Islet precursor cell (in vitro differentiated cells): ENCODE measurements at regions not wholly inside any gene's neighbourhood (a gene's known extent, or its start where the extent isn't known, plus 50 kb on each side); places are given as distances from the start of the nearest gene placed in this dataset.
A peak's percentile ranks its signal among the peaks of the same experiment; 100 is the strongest.

Source experiments
- DNase-seq: peaks from one replicate; pipeline ENCODE4 v3.0.0-alpha.2; 2018

DNA sequence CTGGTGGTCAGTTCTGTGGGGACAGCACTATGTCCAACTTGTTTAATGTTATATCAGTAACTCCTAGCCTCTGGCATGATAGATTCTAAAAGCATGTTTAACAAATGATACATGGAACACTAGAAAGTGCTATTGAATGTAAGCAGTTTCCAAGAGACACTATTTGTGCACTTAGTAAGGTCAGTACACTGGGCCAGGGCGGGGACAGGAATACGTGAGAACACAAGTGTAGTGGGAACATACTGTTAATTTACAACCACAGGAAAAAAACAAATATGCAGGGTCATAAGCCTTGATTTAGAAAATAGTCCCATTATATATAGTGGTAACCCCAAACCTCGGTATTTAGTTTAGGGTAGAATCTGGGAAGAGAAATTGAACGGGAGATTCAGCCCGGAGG is 88.9 kb upstream of the SLC38A2 start:
- no peak for DNase-seq

DNA sequence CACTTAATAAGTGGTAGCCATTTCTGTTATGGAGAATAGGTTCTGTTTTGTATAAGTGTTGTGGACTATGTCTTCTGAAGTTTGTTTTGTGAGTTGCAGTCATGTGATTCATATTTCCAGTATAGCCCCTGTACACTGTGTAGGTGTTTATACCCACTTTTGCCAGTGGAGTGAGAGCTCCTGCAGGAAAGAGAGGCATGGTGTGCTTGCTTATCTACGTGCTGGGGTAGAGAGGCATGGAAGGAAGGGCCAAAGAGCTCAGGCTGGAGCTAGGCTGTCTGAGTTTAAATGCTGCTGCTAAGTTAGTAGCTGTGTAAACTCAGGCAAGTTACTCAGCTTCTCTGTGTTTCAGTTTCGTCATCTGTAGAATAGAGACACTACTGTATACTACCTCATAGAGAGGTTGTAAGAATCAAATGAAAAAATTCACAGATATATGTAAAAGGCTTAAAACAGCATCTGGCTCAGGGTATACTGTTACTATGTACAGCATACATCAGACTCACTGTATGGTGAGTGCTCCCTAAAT is 88.2 kb upstream of the SLC38A2 start:
- DNase-seq: no peak

DNA sequence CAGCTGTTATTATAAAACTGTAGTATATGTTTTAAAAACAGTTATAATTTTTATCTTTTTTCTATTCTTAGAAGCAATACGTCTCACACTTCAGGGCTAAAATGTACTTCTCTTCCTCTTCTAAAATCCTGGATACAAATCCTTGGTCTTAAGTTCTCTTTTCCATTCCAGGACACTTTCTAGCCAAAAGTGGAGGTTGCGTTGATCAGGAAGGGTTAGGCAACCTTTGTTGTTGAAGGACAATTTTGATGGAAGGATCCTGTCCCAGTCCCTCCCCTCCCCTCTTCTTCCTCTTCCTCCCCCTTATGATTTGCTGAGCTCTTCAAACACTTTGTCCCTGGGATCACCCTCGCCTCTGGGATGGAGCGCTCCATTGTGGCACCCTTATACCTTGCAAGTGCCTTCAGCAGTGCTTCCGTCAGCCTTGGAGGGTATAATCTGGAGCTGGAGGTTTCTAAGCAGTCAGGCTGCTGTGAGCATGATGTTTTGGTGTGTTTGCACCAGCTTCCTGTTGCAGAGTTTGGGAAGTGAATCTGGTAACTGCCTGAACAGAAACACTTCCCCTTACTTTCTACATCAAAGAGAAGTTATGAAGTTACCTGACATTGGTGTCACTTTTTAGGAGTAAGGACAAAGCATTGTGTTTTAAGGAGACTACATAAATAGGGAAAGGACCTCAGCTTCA is 87.4 kb upstream of the SLC38A2 start:
- DNase-seq: no peak

DNA sequence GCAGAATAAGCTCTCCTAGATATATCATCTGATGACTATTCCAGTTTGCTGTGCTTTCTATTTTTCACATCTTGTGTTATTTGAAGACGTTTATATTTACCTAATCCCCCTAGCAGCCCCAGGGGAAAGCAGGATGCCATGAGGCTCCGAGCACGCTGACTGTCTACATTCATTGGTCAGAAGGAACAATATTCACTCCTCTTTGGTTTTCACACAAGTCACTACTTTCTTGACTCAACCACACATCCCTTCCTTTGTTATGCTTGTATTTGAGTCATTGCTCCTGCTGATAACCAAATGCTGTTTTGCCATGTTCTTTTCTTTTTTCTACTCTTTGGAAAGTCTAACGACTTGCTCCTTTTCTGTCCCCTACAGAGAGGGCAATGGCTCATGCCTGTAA is 86.5 kb upstream of the SLC38A2 start:
- no peak for DNase-seq

DNA sequence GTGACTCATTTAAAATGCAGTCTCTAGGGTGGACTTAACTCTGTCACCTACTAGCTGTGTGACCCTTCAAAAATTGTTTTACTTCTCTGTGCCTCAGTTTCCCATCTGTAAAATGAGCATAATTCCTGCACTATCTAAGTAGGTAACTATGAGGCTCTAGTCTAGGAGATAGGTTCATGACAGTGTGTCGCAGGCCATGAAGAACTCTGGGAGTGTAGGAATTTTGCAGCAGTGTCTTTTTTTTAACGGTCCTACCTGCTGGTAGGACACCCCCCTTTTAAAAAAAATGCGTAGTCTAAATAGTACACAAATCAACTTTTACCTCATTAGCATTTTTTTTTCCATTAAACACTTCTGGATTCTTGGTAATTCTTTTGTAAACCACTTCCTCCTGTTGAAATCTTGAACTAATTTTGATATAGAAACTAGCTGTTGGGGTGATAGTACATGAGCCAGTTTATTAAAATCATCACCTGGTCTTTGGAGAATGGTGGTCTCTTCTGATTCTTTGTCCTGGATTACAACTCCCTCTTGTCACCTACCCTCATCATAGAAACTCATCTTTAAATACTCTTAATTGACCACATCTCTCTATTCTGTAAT is 86.0 kb upstream of the SLC38A2 start:
- no peak for DNase-seq

DNA sequence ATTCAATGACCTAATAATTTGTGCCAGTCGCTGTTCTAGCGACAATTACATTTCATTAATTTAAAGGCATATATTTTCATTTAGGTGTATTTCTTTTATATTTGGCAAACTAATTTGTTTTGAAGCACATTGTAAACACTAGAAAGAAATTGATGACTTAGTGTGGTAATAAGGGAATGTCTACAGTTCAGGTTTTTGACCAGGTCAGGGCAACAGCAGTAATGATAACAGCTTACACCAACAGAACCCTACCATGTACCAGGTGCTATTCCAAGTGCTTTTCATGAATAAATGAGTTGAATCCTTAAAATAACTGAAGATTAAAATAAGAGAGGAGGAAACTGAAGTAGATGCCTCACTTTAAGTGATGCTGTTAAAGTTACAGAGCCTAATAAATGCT is 85.4 kb upstream of the SLC38A2 start:
- DNase-seq: no peak

DNA sequence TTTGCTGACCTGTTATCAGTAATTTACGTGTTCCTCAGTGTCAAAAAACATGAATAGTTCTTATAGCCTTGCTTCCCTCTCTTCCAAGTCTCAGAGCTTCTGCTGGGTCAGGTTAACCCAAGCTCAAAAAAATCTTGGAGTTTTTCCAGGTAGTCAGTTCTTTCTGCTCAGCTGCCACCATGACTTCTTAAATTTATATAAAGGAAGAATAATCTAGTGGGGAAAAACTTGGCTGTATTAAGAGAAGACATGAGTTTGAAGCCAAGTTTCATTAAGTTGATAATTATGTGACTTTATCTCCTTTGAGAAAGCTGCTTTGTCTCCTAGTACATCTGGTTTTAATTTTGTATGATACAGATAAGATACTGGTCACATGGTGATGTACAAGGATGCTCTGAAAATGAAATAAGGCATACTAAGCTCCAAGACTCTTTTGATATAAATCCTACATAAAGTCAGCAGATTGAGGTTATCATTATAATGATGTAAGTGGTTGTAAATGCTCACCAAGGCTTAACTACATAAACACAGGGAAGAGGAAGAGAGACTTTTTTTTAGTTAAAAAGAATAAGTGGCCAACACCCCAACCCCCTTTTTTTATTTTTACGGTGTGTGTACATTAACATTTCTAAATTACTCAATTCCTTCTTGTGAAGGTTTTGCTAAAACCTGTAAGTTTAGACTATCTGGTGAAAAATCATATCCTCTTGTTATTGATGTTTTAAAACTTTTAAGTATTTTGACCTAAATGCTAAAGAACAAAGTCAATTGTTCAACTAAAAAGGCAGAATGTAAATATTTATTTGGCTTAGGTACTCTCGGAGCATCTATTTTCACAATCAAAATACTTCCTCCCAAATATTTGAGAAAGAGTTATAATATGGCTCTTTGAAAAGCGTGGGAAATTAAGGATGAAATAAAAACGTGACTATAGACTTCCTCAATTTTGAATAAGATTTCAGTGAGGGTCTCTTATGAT is 84.1 kb upstream of the SLC38A2 start:
- no peak for DNase-seq

DNA sequence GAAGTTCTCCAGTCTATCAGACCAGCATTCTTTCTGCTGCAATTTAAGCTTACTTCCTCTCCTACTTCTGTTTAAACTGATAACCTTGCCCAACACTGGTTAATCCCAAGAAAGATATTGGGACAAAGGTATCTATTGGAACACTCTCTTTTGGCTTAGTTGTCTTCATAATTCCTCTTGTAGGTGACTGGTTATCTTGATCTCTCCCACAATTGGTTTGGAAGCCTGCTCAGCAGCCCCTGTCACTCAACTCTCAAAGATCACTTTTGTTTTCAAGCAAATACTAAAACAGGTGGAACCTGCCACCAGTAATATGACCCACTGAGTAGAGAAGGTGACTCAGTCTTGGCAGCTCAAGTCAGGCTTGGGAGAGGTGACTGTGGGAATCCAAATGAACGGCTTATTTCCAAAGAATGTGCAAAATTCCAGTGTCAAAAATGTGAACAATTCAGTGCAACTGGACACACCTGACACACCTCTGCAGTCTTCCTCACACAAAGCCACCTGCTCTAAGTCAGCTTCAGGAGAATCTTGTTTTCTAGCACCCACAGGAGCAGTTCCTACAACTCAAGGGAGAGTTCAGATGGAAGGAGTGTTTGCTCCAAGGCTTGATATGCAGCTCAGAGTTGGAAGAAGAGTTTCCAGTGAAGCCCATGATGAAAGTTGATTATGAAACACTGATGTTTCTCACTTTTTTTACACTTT is 83.2 kb upstream of the SLC38A2 start:
- DNase-seq: peak; percentile 76

DNA sequence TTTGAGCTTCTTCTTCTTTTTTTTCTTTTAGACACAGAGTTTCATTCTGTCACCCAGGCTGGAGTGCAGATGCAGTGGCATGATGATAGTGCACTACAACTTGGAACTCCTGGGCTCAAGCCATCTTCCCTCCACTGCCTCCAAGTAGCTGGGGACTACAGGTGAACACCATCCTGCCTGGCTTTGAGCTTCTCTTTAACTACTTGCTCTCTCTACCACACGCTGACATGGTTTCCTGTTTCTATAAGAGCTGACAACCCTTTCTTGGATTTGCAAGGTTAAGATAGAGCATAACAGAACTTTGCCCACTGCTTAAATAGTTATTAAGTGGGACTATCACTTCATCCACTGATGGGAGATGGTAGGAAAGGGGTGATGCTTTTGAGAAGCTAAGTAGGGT is 82.4 kb upstream of the SLC38A2 start:
- DNase-seq: no peak

DNA sequence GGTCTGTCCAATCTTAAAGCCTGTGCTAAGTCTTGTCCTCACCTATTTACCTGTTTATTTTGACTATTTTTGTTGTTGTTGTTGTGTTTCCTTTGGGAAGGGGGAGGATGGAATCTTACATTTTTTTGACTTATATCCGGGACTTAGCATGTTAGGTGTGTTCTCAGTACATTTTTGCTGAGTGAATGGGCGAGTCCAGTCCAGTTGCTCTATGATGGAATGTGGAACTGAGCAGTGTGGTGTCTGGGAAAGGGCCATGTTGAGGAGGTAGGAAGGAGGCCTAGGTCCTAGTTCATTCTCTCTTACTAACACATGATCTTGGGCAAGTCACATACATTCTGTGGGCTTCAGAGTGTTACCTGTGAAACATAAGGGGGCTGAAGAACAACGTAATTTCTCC is 80.9 kb upstream of the SLC38A2 start:
- DNase-seq: no peak

DNA sequence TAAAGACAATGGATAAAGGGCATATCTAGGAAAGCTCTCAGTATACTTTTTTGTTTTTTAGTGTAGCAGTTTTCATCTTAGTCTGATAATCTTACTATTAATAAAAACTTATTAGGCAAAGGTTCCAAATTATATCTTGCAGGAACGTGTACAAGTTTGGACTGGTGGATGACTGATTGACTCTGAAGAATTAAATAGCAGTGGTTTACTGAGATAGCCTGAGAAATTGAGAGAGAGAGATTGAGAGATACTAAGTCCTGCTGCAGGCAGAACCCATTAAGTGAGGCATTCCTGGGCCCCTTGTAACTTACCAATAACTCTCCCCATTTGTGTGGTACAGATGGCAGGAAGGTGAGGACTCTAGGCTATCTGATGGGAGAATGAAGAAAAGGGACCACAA is 80.2 kb upstream of the SLC38A2 start:
- no peak for DNase-seq

DNA sequence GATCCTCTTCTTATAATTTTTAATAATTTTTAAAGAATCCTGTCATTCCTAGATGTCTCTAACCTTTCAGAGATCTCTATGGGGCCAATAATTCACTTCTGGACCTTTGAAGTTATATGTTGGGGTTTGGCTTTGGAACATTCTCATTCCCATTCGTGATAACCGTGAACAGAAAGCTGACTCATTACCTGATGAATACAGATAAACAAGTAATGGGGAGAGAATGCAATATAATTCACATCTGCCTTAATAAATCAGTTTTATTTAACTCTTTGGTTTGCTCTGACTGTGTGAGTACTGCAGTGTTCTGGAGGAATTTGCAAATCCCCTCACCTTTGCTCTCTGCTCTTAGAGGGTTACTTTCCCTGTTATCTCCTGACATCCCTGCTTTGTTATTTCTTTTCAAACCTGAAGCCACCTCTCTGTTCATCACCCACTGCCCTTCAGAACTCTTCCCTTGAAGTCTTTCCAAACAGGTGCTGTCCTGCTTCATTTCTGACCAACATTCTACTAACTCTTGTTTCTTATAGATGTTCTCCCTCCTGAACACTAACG is 79.6 kb upstream of the SLC38A2 start:
- no peak for DNase-seq

DNA sequence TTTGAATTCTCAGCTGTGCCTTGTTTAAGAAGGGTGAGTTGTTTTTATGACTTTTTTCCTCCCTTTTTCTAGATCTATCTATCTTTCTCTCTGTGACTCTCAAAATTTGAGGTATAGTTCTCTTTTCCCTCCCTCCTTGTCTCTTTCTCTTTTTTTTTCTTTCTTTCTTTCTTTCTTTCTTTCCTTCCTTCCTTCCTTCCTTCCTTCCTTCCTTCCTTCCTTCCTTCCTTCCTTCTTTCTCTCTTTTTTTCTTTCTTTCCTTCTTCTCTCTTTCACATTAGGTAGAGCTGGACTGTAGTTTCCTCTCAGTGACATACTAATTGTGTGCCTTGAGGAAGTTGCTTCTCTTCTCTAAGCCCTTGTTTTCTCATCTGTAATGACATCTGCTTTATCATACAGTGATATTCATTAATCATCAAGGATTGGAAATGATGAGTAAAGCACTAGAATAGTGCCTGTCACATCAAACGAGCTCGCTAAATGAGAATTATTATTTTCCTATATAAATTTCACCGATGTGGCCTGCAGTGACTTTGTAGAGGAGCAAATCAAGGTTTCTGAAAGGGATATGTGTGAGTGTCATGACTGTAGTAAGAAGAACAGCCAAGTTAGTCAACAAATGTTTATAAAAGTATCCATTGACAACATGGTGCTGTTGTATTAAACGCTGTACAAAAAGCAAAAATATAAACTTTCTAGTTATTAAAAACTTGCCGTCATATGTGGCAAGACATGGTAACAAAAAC is 78.9 kb upstream of the SLC38A2 start:
- DNase-seq: no peak

DNA sequence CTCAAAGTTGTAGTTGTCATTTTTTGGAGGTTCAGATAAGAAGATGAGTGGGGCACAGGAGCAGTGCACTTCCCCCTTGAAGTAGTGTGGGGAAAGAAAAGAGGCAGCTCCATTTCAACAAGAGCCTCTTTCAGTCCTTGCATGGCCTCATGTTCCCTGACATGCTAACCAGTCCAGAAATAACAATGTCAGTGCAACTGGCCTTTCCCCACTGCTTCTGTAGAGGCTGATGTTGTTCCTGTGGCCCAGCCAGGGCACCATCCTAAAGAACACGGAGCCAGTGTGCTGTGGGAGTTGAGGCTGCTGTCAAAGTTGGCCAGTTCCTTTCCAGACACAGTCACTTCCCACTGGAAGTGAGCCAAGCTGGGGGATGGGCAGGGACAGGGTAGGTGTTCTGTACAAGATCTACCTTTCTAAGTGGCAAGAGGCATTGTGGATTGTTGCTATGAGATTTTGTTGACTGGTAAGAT is 77.7 kb upstream of the SLC38A2 start:
- DNase-seq: peak; percentile 56

DNA sequence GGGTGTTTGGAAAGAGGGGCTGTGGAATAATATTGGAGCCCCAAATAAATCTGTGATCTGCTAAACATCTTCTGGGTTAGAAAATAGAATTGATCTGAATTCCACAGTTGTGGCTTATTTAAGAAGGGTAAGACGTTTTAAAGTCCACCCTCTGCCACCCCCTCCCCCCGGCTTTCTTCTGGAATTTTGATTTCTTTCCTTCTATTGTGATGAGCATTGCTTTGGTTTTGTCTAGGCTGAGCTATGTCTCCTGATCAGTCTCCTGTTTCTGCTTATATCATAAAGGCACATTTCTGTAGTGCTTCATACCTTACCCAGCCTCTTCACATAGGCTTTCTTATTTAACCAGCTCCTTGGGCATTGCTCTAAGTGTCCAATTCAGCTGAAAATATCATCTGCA is 77.3 kb upstream of the SLC38A2 start:
- no peak for DNase-seq

DNA sequence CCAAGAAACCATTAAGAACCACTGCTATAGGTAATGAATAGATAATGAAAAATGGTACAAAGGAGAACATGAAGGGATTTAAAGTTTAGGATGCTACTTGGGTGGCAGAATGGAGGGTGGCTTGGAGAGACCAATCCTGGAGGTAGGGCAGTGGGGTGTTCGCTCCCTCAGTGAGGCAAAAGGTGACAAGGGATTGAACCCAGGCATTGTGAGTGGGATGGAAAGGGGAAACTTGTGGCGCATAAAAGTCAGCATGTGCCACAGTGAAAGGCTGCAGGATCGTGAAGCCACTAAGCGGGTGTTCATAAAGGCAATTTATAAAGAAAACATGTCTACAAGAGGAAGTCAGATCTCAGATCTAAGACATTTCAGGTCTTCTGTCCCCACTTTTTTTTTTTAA is 76.7 kb upstream of the SLC38A2 start:
- DNase-seq: no peak

DNA sequence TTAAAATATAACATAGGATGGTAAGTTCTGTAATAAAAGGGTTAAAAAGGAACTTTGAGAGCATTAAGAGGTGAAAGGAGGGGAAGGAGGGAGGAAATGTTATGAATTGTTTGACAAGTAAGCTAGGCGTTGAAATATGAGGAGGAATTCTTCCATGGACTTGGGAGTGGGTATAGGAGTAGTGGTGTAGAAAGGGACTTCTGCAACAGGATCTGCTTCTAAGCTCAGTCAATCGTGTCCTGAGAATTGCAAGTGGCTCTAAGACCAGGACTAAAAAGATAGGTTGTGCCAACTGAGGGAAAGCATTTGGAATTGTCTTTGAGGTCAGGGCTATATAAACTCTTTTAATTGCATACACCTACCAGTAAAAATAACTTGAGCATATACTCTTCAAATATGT is 74.1 kb upstream of the SLC38A2 start:
- DNase-seq: no peak

DNA sequence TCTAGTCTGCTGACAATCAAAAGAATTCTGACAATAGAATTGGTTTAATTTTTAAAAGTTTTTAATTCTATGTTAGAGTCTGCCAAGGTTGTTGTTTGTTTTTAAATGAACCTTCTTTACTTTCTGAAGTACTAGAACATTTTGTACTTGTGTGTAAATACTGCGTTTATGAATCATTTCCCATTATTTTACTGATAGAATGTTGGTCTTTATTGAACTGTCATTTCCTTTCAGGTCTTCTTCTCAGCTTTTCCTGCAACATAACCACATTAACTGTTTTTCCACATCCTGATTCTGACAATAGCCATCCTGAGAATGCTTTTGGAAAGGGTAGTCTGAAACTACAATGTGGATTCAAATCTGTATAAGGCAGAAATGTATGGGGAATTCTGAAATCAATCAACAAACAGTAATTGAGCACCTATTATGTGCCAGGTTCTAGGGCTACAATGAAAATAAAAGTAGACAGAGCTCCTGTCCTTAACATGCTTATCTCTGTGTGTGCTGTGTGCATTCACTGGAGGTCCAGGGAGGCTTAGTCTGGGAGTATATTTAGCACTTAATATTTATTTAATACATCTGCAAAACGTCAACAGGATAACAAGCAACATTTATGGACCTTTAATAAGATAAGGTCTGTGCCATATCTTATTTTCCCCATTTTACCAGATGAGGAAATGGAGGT is 73.1 kb upstream of the SLC38A2 start:
- DNase-seq: no peak

DNA sequence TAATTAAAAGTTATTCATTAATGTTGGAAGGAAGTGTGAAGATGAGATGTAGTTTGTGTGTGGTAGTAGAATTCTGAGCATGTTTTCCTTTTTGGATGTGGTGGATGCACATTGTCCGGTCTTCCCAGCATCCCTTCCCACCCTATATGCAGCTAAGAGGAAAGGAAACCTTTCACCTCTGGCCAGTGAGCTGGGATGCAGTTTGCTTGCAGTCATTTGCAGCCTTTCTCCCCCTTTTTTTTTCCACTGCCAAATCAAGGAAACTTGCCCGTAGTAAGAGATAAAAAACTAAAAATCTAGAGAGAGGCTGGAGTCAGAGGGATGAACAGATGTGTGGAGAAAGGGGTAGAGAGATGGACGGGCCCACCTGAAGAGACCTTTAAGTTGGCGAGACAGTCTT is 72.5 kb upstream of the SLC38A2 start:
- DNase-seq: no peak

DNA sequence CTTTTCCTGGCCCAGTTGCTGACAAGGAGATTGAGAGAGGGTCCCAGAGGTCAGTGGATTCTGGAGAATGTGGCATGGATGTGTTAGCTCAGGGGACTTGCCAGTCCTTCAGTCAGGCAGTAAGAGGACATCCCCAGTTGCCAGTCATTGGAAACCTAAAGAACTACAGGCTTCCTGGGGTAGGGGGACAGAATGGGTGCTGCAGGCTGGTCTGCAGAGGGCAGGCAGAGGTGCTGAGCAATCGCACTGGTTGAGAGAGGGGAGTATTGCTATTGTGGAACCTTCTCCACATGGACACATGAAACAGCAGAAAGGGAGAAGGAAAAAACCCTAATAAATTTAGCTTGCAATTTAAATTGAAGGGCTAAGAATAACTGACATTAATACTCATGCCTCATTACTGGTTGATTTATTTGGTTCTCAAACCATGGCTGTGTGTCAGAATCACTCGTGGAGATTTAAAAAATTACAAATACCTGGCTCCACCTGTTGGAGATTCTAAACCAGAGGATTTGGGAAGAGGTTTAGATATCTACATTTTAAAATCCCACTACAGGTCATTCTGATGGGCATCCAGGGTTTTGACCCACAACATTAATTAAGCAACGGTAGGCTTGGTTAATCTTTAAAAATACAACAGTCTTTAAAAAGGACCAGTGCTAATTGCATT is 71.2 kb upstream of the SLC38A2 start:
- DNase-seq: no peak

DNA sequence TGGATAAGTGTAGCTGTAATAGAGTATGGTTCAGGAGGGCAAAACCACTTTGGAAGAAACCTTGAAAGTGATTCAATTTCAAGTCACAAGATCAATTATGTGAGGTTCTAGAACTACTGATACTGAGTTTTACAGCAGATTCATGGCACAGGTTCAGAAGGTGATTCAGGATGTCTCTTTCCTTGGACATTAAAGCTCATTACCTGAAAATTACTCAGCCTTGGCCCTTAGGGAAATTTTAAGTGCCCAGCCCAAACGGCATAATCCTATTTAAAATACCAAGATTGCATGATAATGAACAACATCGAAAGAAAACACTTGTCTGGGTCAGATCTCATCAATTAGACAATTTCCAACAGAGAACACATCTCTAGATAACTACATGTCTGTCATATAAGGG is 70.2 kb upstream of the SLC38A2 start:
- no peak for DNase-seq
